22Rv1 (cell line): ENCODE measurements at regions not wholly inside any gene's neighbourhood (a gene's known extent, or its start where the extent isn't known, plus 50 kb on each side); places are given as distances from the start of the nearest gene placed in this dataset.

ENCODE experiments used
- ZFX ChIP-seq: fragments of 450-650 bp; IDR thresholded peaks from 2 replicates; pipeline ENCODE4 v1.6.1; 2017; ENCODE audit warnings: antibody characterized with exemption, borderline replicate concordance
- TF ChIP-seq, protein P1 (sequence below): fragments of 450-650 bp; IDR thresholded peaks from 2 replicates; pipeline ENCODE4 v1.5.1; 2017; ENCODE audit warnings: mild to moderate bottlenecking

DNA sequence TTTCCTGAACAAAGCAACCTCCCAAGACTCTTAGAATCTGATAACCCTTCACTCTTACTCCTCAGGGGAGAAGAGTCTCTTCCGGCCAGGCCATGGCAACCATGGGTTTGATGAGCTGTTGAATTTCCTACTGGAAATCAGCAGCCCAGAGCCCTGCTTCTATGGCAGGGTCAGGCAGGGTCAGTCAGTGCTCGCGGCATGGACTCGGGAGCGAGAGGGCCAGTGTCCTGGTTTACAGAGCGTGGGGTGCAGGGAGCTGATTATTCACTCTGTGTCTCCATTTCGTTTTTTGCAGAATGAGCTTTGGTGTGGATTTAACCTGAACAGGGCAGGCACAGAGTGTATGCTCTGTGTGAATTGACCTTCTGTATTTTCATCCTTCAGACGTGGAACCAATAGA is 340.6 kb upstream of the SFSWAP start:
- TF ChIP-seq, protein P1, sequence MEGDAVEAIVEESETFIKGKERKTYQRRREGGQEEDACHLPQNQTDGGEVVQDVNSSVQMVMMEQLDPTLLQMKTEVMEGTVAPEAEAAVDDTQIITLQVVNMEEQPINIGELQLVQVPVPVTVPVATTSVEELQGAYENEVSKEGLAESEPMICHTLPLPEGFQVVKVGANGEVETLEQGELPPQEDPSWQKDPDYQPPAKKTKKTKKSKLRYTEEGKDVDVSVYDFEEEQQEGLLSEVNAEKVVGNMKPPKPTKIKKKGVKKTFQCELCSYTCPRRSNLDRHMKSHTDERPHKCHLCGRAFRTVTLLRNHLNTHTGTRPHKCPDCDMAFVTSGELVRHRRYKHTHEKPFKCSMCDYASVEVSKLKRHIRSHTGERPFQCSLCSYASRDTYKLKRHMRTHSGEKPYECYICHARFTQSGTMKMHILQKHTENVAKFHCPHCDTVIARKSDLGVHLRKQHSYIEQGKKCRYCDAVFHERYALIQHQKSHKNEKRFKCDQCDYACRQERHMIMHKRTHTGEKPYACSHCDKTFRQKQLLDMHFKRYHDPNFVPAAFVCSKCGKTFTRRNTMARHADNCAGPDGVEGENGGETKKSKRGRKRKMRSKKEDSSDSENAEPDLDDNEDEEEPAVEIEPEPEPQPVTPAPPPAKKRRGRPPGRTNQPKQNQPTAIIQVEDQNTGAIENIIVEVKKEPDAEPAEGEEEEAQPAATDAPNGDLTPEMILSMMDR: no peak
- TF ChIP-seq ZFX: no peak
